LHCN-M2 (cell line): ENCODE measurements at regions not wholly inside any gene's neighbourhood (a gene's known extent, or its start where the extent isn't known, plus 50 kb on each side); places are given as distances from the start of the nearest gene placed in this dataset.
A peak's percentile ranks its signal among the peaks of the same experiment; 100 is the strongest.
"Not testable (repeated sequence)": the region's sequence is repeated elsewhere in the genome, so short reads cannot be mapped to it uniquely, and the experiment has no call there.

Source experiments
- DNase-seq: peaks from one replicate; pipeline ENCODE4 v3.0.0-alpha.2; 2012; ENCODE audit warnings: low read depth

DNA sequence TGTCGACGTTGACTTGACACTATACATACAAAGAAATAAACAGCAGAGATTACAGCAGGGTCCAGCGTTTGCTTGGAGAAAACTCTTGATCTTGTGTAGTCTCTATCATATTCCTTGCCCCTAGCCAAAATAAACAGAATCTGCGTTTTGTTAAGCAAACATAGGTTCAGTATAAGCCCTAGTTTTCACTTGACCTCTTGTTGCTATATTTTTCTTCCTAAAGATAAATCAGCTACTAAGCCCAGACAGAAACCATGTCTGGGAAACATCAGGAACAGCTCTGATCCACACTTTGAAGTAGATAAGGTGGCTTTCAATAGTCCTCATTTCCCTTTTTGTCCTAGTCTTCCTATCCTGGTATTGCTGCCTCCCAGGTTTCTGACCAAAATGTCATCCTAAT lies 328.2 kb upstream of the MAGI2 start:
- DNase-seq, result no peak

DNA sequence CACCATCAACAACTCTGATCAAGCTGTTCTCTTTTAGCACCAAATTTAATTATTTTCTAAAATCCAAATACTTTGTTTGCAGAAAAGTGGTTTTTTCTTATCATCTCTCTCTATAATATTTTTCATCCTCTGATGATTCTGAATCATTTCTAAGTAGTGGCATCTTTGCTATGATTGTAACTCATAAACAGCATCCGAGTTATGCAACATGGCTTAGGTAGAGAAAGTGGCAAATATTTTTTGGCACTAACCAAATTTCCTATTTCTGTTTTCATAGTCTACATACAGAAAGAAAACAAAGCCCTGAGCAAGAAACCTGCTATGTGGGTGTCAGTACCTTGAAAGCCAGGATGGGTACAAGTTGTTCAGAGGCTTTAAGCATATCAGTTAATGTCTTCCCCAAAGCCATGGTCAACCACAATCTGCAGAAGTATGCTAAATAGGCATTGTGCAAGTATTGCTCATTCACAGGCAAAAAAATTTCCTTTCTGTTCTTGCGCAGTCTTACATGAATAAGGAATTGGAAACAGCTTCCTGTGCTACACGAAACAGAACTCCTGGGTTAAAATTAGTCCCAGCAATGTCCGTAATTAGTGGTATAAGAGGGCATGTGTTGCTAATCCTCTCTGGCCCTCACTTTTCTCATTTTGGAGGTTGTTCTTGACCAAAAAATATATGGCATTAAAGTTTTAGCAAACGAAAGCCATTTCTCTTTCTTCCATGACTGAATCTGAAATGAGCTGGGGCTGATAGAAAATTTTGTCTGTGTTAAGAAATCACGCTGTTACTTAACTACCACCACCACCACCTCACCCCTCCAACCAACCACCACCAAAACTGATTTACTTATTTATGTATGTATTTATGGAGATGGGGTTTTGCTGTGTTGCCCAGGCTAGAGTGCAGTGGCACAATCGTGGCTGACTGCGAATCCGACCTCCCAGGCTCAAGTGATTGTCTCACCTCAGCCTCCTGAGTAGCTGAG lies 325.6 kb upstream of the MAGI2 start:
- DNase-seq, result peak; percentile 96

DNA sequence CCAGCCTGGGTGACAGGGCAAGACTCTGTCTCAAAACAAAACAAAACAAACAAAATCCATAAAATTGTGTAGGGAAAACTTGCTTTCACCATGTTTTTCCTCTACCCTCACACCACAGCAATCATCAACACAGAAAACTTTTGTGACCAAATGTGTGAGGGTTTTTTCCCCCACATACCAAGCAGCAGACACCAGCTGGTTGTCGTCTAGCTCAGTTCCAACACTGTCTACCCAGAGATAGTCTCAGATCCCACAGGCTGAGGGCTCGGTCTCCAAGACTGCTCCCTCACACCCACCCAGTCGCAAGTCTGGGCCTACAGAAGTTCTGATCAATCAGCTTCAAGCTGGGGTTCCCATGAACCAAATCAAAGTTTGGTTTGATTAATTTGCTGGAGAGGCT lies 322.4 kb upstream of the MAGI2 start:
- DNase-seq, result no peak

DNA sequence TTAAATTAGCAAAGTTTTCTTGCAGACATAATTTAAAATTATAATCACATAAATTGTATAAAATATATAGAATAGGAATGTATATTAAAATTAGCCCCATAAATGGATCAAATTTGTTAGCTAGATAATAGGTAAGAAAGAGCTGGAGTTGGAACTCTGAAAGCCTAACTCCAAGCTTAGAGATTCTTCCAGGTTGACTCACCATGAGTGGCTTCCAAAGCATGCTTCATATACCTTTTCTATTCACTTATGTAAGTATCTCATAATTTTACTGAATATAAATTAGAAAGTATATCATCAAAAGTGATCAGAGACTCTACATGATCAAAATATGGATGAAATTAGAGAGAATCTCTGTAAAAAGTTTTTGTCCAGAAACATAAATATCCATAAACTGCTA lies 320.7 kb upstream of the MAGI2 start:
- DNase-seq, result peak; percentile 12

DNA sequence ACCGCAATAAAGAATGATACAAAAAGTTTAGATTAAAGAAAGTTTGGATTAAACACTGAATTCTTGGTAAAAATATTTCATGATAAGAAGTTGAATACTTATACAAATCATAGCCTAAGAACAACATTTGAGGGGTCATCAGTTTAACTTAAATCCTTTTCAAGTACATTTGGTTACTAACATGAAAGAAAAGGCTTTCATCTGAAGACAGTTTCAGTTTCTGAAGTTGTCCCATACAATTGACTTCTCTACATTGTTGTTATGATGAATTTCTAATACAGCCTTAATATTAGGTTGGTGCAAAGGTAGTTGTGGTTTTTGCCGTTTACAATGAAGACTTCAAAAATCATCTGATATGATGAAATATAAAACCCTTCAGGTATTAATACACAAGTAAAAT lies 317.5 kb upstream of the MAGI2 start:
- DNase-seq, result no peak

DNA sequence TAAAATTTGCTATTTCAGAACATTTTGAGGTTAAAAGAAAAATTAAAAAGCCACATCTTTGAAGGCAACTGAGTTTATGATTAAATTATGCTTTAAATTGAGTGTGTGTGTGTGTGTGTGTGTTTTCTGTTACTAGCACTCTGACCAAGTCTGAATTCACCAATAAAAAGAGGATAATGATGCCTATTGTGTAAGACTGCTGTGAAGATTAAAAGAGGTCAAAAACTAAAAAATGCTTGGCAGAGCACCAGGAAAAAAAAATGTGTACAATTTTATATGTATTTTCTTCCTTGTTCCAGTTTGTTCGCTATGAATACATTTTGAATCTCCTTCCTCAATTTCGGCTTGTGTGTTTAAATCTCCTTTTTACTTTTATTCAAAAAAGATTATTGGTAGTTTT lies 316.6 kb upstream of the MAGI2 start:
- DNase-seq, result no peak

DNA sequence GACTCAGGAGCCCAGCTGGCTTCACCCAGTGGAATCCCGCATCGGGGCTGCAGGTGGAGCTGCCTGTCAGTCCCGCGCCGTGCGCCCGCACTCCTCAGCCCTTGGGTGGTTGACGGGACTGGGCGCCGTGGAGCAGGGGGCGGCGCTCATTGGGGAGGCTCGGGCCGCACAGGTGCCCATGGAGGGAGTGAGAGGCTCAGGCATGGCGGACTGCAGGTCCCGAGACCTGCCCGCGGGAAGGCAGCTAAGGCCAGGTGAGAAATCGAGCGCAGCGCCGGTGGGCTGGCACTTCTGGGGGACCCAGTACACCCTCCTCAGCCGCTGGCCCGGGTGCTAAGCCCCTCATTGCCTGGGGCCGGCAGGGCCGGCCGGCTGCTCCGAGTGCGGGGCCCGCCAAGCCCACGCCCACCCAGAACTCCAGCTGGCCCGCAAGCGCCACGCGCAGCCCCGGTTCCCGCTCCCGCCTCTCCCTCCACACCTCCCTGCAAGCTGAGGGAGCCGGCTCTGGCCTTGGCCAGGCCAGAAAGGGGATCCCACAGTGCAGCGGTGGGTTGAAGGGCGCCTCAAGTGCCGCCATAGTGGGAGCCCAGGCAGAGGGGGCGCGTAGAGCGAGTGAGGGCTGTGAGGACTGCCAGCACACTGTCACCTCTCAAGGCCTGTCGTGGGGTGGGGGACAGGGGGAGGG lies 314.6 kb upstream of the MAGI2 start:
- DNase-seq, result not testable (repeated sequence)

DNA sequence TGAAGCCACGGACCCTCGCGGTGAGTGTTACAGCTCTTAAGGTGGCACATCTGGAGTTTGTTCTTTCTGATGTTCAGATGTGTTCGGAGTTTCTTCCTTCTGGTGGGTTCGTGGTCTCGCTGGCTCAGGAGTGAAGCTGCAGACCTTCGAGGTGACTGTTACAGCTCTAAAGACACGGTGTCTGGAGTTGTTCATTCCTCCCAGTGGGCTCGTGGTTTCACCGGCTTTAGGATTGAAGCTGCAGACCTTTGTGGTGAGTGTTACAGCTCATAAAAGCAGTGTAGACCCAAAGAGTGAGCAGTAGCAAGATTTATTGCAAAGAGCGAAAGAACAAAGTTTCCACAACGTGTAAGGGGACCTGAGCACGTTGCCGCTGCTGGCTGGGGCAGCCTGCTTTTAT lies 313.7 kb upstream of the MAGI2 start:
- not testable (repeated sequence) for DNase-seq

DNA sequence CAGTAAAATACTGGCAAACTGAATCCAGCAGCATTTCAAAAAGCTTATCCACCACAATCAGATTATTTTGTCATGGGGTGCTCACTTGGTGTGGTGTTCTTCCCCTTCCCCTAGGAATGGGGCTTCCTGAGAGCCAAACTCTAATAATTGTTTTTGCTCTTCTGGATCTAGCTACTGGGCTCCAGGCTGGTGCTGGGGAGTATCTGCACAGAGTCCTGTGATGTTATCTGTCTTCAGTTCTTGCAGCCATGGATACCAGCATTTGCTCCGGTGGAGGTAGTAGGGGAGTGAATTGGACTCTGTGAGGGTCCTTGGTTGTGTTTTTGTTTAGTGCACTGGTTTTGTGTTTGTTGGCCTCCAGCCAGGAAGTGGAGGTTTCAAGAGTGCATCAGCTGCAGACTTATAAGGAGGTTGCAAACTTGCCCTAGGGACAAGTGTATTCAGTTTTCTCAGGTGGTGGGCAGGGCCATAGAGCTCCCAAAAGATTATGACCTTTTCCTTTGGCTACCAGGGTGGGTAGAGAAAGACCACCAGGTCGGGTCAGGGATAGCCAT lies 308.5 kb upstream of the MAGI2 start:
- DNase-seq, result no peak

DNA sequence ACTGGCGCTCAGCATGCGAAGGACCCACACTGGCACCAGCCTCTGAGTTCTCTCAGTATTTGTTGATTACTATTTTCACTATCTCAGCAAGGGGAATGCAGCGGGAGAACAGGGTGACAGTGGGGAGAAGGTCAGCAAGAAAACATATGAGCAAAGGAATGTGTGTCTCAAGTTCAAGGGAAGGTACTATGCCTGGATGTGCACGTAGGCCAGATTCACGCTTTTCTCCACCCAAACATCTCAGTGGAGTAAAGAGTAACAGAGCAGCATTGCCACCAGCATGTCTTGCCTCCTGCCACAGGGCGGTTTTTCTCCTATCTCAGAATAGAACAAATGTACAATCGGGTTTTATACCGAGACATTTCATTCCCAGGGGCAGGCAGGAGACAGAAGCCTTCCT lies 297.5 kb upstream of the MAGI2 start:
- not testable (repeated sequence) for DNase-seq

DNA sequence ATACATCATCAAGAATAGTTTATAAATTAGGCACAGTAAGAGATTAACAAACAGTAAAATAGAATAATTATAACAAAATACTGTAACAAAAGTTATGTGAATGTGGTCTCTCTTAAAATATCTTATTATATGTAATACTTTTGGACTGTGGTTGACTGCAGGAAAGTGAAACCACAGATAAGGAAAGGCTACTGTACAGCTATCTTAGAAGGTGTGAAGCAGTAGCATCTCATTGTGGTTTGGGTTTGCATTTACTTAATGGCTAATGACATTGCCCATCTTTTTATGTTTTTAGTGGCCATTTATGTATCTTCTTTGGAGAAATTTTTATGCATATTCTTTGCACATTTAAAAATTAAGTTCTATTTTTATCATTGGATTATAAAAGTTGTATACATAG lies 296.4 kb upstream of the MAGI2 start:
- no peak for DNase-seq

DNA sequence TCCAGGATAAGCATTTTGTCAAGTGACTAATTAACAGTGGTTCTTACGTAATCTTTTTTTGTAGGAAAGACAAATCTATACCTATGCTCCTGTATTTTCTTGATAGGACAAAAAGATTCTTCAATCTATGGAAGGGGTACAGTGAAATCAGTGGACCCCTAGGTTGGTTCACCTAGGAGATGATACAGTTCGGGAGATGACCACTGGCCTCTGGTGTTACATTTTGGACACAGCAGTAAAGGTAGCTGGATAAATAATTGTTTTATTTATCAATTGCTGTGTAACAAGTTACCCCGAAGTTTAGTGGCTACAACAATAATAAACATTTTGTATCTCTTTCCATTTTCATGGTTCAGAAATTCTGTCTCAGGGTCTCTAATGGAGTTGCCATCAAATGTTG lies 288.2 kb upstream of the MAGI2 start:
- no peak for DNase-seq

DNA sequence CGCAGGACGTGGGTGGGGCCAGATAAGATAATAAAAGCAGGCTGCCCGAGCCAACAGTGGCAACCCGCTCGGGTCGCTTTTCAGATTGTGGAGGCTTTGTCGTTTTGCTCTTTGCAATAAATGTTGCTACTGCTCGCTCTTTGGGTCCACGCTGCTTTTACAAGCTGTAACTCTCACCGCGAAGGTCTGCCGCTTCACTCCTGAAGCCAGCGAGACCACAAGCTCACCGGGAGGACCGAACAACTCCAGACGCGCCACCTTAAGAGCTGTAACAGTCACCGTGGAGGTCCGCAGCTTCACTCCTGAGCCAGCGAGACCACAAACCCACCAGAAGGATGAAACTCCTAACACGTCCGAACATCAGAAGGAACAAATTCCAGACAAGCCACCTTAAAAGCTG lies 286.6 kb upstream of the MAGI2 start:
- DNase-seq, result no peak

DNA sequence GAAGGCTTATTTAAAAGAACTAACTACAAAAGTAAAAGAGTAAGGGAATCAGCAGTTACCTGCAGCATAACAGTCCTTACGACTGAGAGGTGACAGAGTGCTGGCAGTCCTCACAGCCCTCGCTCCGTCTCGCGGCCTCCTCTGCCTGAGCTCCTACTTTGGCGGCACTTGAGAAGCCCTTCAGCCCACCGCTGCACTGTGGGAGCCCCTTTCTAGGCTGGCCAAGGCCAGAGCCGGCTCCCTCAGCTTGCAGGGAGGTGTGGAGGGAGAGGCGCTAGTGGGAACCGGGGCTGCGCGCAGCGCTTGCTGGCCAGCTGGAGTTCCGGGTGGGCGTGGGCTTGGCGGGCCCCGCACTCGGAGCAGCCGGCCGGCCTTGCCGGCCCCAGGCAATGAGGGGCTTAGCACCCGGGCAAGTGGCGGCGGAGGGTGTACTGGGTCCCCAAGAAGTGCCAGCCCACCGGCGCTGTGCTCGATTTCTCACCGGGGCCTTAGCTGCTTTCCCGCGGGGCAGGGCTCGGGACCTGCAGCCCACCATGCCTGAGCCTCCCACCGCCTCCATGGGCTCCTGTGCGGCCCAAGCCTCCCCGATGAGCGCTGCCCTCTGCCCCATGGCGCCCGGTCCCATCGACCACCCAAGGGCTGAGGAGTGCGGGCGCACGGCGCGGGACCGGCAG lies 285.7 kb upstream of the MAGI2 start:
- DNase-seq, result not testable (repeated sequence)

DNA sequence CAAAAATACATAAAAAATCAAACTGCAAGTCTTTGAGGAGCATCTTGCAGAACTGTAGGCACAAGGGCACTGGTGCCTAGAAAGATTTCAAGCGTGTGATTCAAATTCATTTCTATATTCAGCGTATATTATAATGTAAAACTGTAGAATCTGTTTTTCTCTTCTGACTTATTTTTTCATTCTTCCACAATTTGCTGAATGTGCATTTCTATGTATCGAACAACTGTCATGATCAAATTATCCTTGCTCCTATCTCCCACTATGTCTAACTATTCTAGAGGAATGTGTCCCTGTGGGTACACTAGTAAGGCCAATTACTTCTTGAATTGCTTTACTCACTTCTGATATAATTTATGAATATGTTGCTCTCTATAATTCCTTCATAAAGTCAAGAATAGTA lies 283.0 kb upstream of the MAGI2 start:
- no peak for DNase-seq

DNA sequence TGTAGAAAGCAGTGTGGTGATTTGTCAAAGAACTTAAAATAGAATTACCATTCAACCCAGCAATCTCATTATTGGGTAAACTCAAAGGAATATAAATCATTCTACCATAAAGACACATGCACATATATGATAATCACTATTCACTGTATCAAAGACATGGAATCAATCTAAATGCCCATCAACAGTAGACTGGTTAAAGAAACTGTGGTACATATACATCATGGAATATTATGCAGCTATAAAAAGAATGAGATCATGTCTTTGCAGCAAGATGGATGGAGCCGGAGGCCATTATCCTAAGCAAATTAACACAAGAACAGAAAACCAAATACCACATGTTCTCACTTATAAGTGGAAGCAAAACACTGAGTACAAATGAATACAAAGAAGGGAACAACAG lies 281.5 kb upstream of the MAGI2 start:
- no peak for DNase-seq

DNA sequence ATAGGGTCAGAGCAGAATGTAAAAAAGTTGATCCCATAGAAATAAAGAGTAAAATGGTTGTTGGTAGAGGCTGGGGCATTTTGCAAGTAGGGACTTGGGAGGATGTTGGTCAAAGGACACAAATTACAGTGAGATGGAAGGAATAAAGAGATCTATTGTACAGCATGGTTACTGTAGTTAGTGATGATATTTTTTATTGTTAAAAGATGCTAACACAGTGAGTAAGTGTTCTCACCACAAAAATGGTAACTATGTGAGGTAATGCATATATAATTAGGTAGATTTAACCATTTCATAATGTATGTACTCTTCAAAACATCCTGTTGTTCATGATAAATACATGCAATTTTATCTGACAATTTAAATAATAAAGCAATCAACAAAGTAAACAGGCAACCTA lies 280.7 kb upstream of the MAGI2 start:
- no peak for DNase-seq

DNA sequence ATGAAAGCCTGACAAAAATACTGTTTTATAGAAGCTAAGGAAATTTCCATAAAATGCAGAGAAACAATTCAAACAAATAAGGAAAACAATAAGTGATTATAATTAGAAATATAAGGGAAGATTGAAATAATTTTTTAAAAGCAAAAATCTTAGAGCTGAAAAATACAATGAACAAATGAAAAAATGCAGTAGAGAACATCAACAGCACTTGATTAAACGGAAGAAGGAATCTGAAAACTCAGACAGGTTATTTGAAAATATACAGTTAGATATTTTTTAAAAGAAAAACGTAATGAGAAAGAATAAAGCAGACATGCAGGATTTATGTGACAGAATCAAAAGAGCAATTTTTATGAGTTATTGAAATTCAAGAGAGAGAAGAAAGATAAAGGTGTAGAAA lies 279.1 kb upstream of the MAGI2 start:
- DNase-seq, result no peak

DNA sequence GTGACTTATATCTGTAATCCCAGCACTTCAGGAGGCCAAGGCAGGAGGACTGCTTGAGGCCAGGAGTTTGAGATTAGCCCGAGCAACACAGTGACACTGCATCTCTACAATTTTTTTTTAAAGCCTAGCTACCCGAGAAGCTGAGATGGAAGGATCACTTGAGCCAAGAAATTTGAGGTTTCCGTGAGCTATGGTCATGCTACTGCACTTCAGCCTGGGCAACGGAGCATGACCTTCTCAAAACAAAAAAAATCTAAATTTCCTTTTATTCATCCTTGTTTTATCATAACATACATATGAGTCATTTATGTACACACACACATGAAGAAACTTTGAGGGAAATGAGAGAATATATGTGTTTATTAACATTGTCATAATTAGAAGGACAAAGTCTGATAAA lies 277.5 kb upstream of the MAGI2 start:
- DNase-seq, result no peak

DNA sequence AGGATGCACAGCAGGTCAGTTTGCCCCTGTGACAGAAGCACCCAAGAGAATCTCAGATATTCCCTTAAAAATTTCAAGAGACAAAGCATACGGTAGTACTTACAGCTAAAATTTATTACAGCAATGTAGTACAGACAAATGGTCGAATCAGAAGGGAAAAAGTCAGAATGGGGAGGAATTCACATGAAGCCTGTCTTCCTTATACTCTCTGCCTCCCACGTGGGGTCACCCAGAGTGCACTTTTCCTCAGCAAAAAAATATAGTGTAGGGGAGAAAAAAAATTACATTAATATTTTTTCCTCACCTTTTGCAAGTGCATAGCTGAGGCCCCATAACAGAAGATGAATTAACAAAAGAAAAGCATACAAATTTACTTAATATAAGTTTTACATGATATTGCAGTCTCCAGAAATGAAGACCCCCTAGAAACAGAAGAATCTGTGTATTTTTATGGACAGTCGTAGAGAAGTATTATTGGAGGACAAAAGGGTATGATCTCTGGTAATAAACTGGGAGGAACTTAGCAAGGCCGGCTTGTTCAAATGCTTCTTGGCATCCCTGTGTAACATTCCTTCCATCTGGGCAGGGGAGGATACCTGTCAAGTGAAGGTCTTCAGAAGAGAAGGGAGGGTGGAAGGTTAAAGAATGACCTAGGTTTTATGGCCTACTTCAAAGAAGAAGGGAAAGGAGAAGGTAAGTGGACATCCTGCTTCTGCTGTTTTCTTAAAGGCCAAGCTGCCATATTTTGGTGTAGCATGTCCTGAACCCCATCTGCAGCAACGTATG lies 270.6 kb upstream of the MAGI2 start:
- no peak for DNase-seq

DNA sequence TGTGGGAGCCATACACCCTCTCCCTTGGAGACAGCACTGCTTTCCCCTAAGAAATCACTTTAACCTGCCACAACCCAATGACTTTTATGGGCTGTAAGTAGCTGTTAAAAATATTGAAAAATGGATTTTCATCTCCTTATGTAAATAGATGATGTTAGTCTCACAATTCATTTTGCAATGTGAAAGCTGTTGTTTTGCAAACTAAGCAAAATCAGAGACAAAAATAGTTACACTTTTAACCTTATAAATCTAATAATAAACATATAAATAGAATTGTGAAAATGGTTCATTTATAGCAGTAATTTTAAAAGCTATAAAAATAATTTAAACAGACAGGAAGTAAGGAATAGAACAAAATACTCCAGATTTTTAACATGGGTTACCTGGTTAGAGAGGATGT lies 268.8 kb upstream of the MAGI2 start:
- DNase-seq, result no peak
